ENCODE measurements at regions not wholly inside any gene's neighbourhood (a gene's known extent, or its start where the extent isn't known, plus 50 kb on each side); places are given as distances from the start of the nearest gene placed in this dataset.

DNA sequence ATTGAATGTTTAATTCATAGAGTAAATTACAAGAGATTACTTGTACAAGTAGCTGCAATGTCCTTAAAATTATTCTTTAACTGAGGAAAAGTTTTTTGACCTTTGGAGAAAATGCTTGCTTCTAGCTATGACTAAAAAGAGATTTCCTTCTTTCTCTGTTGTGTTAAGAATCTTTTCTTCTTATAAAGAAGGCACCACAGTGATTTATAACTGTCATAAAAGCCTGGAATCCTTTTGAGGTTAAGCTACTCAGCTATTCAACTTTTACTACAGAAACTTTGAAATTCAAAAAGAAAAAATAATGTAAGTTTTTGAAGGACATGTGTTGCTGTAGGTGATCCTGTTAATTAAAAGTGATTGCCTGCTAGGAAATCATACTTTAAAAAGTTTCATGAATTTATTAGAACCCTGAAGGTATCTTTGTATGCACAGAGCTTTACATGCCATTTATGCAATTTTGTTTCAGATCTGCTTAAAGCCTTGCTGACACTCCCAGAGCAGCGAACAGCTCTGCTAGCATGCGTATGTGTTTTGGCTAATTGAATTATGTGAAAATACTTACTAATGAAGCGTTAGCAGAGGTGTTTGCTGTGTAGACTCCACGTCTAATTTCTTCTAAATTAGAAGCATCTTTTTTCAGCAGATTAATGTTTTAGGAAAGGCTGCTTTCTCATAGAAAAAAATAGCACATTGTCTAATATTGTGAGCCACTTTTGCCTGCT, 94.7 kb upstream of the SMYD2 start:
- H3K36me3 ChIP-seq (ENCODE audit: control insufficient read depth, insufficient read depth, low read length): no peaks in the 10 kb centered on the region
- peaks cover 5% of the 10 kb centered on the region for H3K4me1 ChIP-seq (ENCODE audit: control insufficient read depth, insufficient read depth, low read length)
- H3K9me3 ChIP-seq (ENCODE audit: control insufficient read depth, insufficient read depth, low read length): no peaks in the 10 kb centered on the region
- H3K4me3 ChIP-seq (ENCODE audit: low read depth, low read length): no peak overlapping the region
- no peak overlapping the region for H3K9ac ChIP-seq (ENCODE audit: low read depth, low read length)
- peaks cover 50% of the 10 kb centered on the region for H3K27me3 ChIP-seq (ENCODE audit: control insufficient read depth, insufficient read depth, low read length)

- Histone ChIP-seq H3K36me3 (ENCODE audit: control insufficient read depth, insufficient read depth, low read length) (no peaks in the 10 kb centered on the region), H3K4me1 (ENCODE audit: control insufficient read depth, insufficient read depth, low read length) (peaks cover 5% of the 10 kb centered on the region), H3K4me3 (ENCODE audit: low read depth, low read length) (peak overlapping the region; percentile 58), H3K27me3 (ENCODE audit: control insufficient read depth, insufficient read depth, low read length) (peaks cover 50% of the 10 kb centered on the region), H3K9me3 (ENCODE audit: control insufficient read depth, insufficient read depth, low read length) (no peaks in the 10 kb centered on the region), H3K9ac (ENCODE audit: low read depth, low read length) (peak overlapping the region; percentile 4)
These were observed 93.6 kb upstream of the SMYD2 start for GRCh38 chr1:214187121-214187900.

GRCh38 chr1:214187933-214188332, 93.0 kb upstream of the SMYD2 start:
- Histone ChIP-seq H3K4me1 (ENCODE audit: control insufficient read depth, insufficient read depth, low read length) (peaks cover 5% of the 10 kb centered on the region), H3K9me3 (ENCODE audit: control insufficient read depth, insufficient read depth, low read length) (no peaks in the 10 kb centered on the region), H3K4me3 (ENCODE audit: low read depth, low read length) (peak overlapping the region; percentile 58), H3K9ac (ENCODE audit: low read depth, low read length) (no peak overlapping the region), H3K27me3 (ENCODE audit: control insufficient read depth, insufficient read depth, low read length) (peaks cover 50% of the 10 kb centered on the region), H3K36me3 (ENCODE audit: control insufficient read depth, insufficient read depth, low read length) (no peaks in the 10 kb centered on the region)

DNA sequence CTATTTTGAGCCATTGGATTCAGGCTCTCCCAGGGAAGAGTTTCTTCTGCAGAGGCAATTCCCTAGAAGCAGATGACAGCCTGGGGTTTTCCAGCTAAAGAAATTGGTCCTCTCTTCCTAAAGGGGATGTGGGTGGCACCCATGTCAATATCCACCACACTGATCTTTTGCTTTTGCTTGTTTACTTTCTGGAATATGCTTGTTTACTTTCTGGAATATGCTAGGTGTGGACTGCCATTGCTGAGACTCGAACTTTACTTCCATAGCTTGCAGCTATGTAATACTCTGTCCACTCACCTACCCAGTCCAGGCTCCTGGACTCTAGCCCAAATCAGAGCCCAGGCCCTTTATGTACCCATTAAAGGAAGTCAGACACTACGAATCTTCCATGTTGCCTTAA, 92.1 kb upstream of the SMYD2 start:
- peaks cover 5% of the 10 kb centered on the region for H3K4me1 ChIP-seq (ENCODE audit: control insufficient read depth, insufficient read depth, low read length)
- H3K36me3 ChIP-seq (ENCODE audit: control insufficient read depth, insufficient read depth, low read length): no peaks in the 10 kb centered on the region
- no peak overlapping the region for H3K4me3 ChIP-seq (ENCODE audit: low read depth, low read length)
- no peaks in the 10 kb centered on the region for H3K9me3 ChIP-seq (ENCODE audit: control insufficient read depth, insufficient read depth, low read length)
- peaks cover 50% of the 10 kb centered on the region for H3K27me3 ChIP-seq (ENCODE audit: control insufficient read depth, insufficient read depth, low read length)
- no peak overlapping the region for H3K9ac ChIP-seq (ENCODE audit: low read depth, low read length)

GRCh38 chr1:214192825-214193643, 87.9 kb upstream of the SMYD2 start:
- Histone ChIP-seq H3K27me3 (ENCODE audit: control insufficient read depth, insufficient read depth, low read length) (peaks cover 16% of the 10 kb centered on the region), H3K9ac (ENCODE audit: low read depth, low read length) (no peak overlapping the region)

DNA sequence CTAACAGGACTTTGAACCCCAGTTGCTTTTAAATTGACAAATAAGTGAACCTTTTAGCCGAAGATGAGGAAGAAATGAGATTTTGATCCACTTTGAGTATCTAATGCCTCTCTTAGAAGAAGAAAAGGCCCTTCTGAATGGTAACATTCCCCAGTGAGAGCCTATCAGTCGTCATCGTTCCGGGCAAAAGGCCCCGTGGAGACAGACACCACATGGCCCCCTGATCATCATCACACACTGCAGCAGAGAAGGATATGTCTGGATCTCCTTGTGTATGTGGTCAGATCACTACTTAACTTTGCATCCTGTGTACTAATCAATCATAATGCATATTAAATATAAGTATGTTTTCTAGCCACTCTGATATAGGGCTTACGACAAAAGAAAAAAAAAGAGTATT, 87.3 kb upstream of the SMYD2 start:
- no peak overlapping the region for H3K4me3 ChIP-seq (ENCODE audit: low read depth, low read length)
- H3K9me3 ChIP-seq (ENCODE audit: control insufficient read depth, insufficient read depth, low read length): no peaks in the 10 kb centered on the region
- no peaks in the 10 kb centered on the region for H3K36me3 ChIP-seq (ENCODE audit: control insufficient read depth, insufficient read depth, low read length)
- H3K4me1 ChIP-seq (ENCODE audit: control insufficient read depth, insufficient read depth, low read length): no peaks in the 10 kb centered on the region
- no peak overlapping the region for H3K9ac ChIP-seq (ENCODE audit: low read depth, low read length)
- peaks cover 9% of the 10 kb centered on the region for H3K27me3 ChIP-seq (ENCODE audit: control insufficient read depth, insufficient read depth, low read length)

More at GRCh38 chr1:214192825-214193643, 87.9 kb upstream of the SMYD2 start:
- H3K4me1 ChIP-seq (ENCODE audit: control insufficient read depth, insufficient read depth, low read length): no peaks in the 10 kb centered on the region
- no peak overlapping the region for H3K4me3 ChIP-seq (ENCODE audit: low read depth, low read length)
- H3K9me3 ChIP-seq (ENCODE audit: control insufficient read depth, insufficient read depth, low read length): no peaks in the 10 kb centered on the region
- H3K36me3 ChIP-seq (ENCODE audit: control insufficient read depth, insufficient read depth, low read length): no peaks in the 10 kb centered on the region

DNA sequence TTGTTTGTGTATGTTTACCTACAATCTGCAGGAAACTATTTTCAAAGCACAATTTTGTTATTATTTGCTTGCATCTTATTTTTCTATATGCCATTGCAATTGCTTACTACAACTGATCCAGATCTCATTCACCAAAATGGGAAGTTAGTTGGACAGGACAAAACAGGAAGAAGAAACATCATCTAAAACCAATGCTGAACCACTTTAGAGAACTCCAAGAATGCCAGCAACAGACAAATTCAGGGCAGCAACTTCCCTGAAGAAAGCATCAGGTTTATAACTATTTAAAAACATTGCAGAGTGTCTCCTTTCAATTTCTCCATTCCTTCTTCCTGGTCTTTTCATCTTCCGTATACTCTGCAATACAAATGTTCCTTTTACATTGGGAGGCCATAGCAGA, 82.4 kb upstream of the SMYD2 start:
- H3K27me3 ChIP-seq (ENCODE audit: control insufficient read depth, insufficient read depth, low read length): no peaks in the 10 kb centered on the region

DNA sequence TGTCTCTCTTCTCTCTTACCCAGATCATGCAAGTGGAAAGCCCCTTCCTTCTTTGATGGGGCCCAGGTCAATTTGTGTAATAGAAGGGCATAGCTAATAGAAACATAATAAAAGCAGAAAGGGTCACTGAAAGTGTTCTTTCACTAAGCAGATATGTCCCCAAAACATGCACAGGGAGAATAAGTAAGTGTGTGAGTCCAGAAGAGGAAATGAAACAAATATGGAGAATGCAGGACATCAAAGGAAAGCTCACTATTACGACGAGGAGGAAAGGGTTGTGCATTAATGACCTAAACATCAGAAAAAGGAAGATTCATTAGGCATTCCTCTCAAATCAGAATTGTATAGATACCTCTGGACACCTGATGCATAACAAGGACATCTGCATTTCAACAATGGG, 81.4 kb upstream of the SMYD2 start:
- no peaks in the 10 kb centered on the region for H3K4me1 ChIP-seq (ENCODE audit: control insufficient read depth, insufficient read depth, low read length)
- no peak overlapping the region for H3K4me3 ChIP-seq (ENCODE audit: low read depth, low read length)
- H3K9ac ChIP-seq (ENCODE audit: low read depth, low read length): no peak overlapping the region
- no peaks in the 10 kb centered on the region for H3K36me3 ChIP-seq (ENCODE audit: control insufficient read depth, insufficient read depth, low read length)
- H3K27me3 ChIP-seq (ENCODE audit: control insufficient read depth, insufficient read depth, low read length): no peaks in the 10 kb centered on the region
- H3K9me3 ChIP-seq (ENCODE audit: control insufficient read depth, insufficient read depth, low read length): no peaks in the 10 kb centered on the region

More for the DNA sequence above, 82.4 kb upstream of the SMYD2 start:
- Histone ChIP-seq H3K36me3 (ENCODE audit: control insufficient read depth, insufficient read depth, low read length) (no peaks in the 10 kb centered on the region), H3K9ac (ENCODE audit: low read depth, low read length) (no peak overlapping the region), H3K4me3 (ENCODE audit: low read depth, low read length) (no peak overlapping the region), H3K9me3 (ENCODE audit: control insufficient read depth, insufficient read depth, low read length) (no peaks in the 10 kb centered on the region), H3K4me1 (ENCODE audit: control insufficient read depth, insufficient read depth, low read length) (no peaks in the 10 kb centered on the region)

DNA sequence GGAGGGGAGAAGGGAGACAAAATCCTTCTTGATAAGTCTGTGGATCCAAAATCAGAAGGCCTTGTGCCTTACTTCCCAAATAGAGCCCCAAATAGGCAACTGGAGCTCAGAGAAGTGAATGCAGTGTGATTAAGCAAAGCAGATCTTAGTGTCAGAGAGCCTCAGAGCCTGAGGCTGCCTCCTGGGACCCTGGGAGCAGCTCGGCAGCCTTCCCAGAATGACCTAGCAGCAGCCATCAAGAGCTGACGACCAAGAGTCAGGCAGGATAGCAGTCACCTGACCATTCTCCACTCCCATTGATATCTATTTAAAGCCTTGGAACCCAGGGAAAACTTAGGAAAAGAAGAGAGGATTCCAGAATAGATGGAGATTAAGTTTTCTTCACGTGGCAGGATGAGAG, 78.0 kb upstream of the SMYD2 start:
- H3K4me1 ChIP-seq (ENCODE audit: control insufficient read depth, insufficient read depth, low read length): no peaks in the 10 kb centered on the region
- no peaks in the 10 kb centered on the region for H3K36me3 ChIP-seq (ENCODE audit: control insufficient read depth, insufficient read depth, low read length)
- no peak overlapping the region for H3K4me3 ChIP-seq (ENCODE audit: low read depth, low read length)
- H3K9ac ChIP-seq (ENCODE audit: low read depth, low read length): no peak overlapping the region
- no peaks in the 10 kb centered on the region for H3K27me3 ChIP-seq (ENCODE audit: control insufficient read depth, insufficient read depth, low read length)
- no peaks in the 10 kb centered on the region for H3K9me3 ChIP-seq (ENCODE audit: control insufficient read depth, insufficient read depth, low read length)

DNA sequence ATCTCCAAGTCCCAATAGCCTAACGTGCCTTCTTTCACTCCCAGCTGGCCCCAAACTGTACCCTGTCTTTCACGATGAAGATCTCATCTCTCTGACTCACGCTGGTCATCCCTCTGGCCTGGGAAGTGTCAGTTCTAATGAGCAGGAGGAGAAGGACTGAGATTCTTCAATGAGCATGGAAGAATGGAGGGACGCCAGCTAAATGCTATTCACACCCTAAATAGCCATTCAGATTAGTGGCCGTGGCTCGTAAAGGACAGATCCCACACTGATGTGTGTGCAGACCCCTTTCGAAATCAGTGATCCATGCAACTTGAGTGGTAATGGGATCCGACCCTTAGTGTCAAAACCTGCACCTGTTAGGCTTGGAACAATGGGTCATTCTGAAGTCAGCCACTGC, 75.9 kb upstream of the SMYD2 start:
- H3K4me1 ChIP-seq (ENCODE audit: control insufficient read depth, insufficient read depth, low read length): no peaks in the 10 kb centered on the region

DNA sequence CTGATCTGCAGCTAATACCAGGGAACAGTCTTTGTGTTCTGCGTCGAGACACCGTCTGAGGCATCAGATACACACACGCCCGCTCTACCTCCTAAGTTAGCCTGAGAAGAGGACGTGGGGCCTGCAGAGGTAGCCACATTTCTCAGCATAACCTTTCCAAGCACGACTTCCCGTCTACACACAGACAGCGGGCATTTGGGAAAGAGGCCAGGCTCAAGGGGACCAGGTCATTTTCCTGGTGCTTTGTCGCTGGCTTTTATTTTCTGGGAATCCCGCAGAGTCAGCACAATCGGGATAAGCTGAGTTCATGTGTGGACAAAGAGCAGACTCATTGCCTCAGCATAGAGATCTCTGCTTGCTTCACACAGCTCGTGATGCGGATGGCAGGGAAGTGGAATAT, 72.5 kb upstream of the SMYD2 start:
- H3K36me3 ChIP-seq (ENCODE audit: control insufficient read depth, insufficient read depth, low read length): no peaks in the 10 kb centered on the region
- no peak overlapping the region for H3K9ac ChIP-seq (ENCODE audit: low read depth, low read length)
- no peaks in the 10 kb centered on the region for H3K27me3 ChIP-seq (ENCODE audit: control insufficient read depth, insufficient read depth, low read length)
- no peaks in the 10 kb centered on the region for H3K4me1 ChIP-seq (ENCODE audit: control insufficient read depth, insufficient read depth, low read length)
- H3K9me3 ChIP-seq (ENCODE audit: control insufficient read depth, insufficient read depth, low read length): no peaks in the 10 kb centered on the region
- no peak overlapping the region for H3K4me3 ChIP-seq (ENCODE audit: low read depth, low read length)

More for the DNA sequence above, 75.9 kb upstream of the SMYD2 start:
- Histone ChIP-seq H3K4me3 (ENCODE audit: low read depth, low read length) (no peak overlapping the region), H3K9ac (ENCODE audit: low read depth, low read length) (no peak overlapping the region), H3K36me3 (ENCODE audit: control insufficient read depth, insufficient read depth, low read length) (no peaks in the 10 kb centered on the region), H3K9me3 (ENCODE audit: control insufficient read depth, insufficient read depth, low read length) (no peaks in the 10 kb centered on the region), H3K27me3 (ENCODE audit: control insufficient read depth, insufficient read depth, low read length) (no peaks in the 10 kb centered on the region)

All from iPS-15b (cell line).